GM06990 (cell line): ENCODE measurements at regions not wholly inside any gene's neighbourhood (a gene's known extent, or its start where the extent isn't known, plus 50 kb on each side); places are given as distances from the start of the nearest gene placed in this dataset.

Experiments used
- DNase-seq: peaks from one replicate; pipeline ENCODE4 v3.0.0-alpha.2; 2011; ENCODE audit not compliant: insufficient read length; ENCODE audit errors: extremely low read depth
- H3K27me3 ChIP-seq: replicated peaks from 2 replicates; pipeline ENCODE4 v1.6.0; 2011; ENCODE audit warnings: low read length; ENCODE audit not compliant: control insufficient read depth, insufficient read depth
- H3K36me3 ChIP-seq: 2 replicates; pipeline ENCODE4 v1.5.1; 2011; ENCODE audit warnings: low read length; ENCODE audit not compliant: control insufficient read depth, insufficient read depth
- H3K4me3 ChIP-seq: replicated peaks from 2 replicates; pipeline ENCODE4 v1.5.1; 2011; ENCODE audit warnings: low read depth, mild to moderate bottlenecking, control low read depth, low read length
- TF ChIP-seq, protein P1 (sequence below): IDR thresholded peaks from 2 replicates; pipeline ENCODE4 v1.5.1; 2011; ENCODE audit warnings: low read length, control low read depth, mild to moderate bottlenecking, inconsistent platforms; ENCODE audit not compliant: insufficient read depth, poor library complexity, severe bottlenecking

DNA sequence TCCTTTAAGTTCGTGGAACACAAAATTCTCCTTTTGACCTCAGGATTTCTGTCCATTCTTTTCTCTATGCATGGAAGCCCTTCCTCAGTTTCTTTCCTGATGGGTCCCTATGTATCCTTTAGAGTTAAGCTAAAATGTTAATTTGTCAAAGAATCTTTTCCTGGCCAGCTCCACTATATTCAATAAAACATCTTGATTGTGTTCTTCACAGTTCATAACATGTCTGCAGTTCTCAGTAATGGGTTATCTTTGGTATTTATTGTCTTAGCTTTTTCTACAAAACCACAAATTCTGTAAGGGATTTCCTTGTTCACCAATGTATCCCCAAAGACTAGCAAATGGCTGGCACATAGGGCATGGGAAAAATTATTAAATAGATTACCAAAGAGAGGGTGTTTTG is 998.5 kb downstream of the ADGRL2 start:
- no peaks in the 10 kb centered on the region for H3K36me3 ChIP-seq
- TF ChIP-seq, protein P1, sequence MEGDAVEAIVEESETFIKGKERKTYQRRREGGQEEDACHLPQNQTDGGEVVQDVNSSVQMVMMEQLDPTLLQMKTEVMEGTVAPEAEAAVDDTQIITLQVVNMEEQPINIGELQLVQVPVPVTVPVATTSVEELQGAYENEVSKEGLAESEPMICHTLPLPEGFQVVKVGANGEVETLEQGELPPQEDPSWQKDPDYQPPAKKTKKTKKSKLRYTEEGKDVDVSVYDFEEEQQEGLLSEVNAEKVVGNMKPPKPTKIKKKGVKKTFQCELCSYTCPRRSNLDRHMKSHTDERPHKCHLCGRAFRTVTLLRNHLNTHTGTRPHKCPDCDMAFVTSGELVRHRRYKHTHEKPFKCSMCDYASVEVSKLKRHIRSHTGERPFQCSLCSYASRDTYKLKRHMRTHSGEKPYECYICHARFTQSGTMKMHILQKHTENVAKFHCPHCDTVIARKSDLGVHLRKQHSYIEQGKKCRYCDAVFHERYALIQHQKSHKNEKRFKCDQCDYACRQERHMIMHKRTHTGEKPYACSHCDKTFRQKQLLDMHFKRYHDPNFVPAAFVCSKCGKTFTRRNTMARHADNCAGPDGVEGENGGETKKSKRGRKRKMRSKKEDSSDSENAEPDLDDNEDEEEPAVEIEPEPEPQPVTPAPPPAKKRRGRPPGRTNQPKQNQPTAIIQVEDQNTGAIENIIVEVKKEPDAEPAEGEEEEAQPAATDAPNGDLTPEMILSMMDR: no peak
- H3K27me3 ChIP-seq: no peaks in the 10 kb centered on the region
- no peak for DNase-seq
- no peak overlapping the region for H3K4me3 ChIP-seq

GRCh38 chr1:82795508-82796149 is 994.9 kb downstream of the ADGRL2 start:
- no peak for DNase-seq
- Histone ChIP-seq H3K4me3 (no peak overlapping the region), H3K27me3 (no peaks in the 10 kb centered on the region), H3K36me3 (no peaks in the 10 kb centered on the region)
- TF ChIP-seq, protein P1: no peak

- no peak for DNase-seq
- no peak overlapping the region for H3K4me3 ChIP-seq
- TF ChIP-seq, protein P1: no peak
- H3K27me3 ChIP-seq: no peaks in the 10 kb centered on the region
- no peaks in the 10 kb centered on the region for H3K36me3 ChIP-seq
Measured at GRCh38 chr1:82792151-82792550, 991.4 kb downstream of the ADGRL2 start.

GRCh38 chr1:82790556-82790955 is 989.8 kb downstream of the ADGRL2 start:
- no peaks in the 10 kb centered on the region for H3K27me3 ChIP-seq
- no peak for DNase-seq
- TF ChIP-seq, protein P1: no peak
- no peaks in the 10 kb centered on the region for H3K36me3 ChIP-seq
- no peak overlapping the region for H3K4me3 ChIP-seq

DNA sequence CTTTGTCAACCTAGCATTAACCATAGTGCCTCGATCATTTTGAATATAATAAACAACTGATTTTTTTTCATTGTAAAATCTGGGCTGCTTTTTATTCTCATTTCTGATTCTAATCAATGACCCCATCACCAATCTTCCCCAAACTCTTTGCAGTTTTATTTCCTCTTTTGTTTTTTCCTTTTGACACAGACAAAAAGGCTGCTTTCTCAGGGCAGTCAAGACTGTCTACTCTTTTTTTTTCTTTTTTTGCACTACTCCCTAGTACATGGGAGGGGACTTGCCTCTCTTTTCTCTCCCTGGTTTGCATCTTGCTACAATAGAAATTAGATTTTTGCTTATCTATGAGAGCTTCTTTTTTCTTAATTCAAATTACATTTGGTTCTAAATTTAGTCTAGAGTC is 987.9 kb downstream of the ADGRL2 start:
- TF ChIP-seq, protein P1: no peak
- Histone ChIP-seq H3K36me3 (no peaks in the 10 kb centered on the region), H3K4me3 (no peak overlapping the region), H3K27me3 (no peaks in the 10 kb centered on the region)
- DNase-seq: no peak

GRCh38 chr1:82788038-82788437 is 987.3 kb downstream of the ADGRL2 start:
- Histone ChIP-seq H3K27me3 (no peaks in the 10 kb centered on the region), H3K4me3 (no peak overlapping the region), H3K36me3 (no peaks in the 10 kb centered on the region)
- TF ChIP-seq, protein P1: no peak
- no peak for DNase-seq
